Neural cell (in vitro differentiated cells): ENCODE measurements at regions not wholly inside any gene's neighbourhood (a gene's known extent, or its start where the extent isn't known, plus 50 kb on each side); places are given as distances from the start of the nearest gene placed in this dataset.

Experiments
- H2AFZ ChIP-seq: fragments of 200-600, 300-800 bp; sonication (generic), shearing (Covaris generic); 2 replicates; pipeline ENCODE4 v1.6.0; 2014; ENCODE audit warnings: low read depth, mild to moderate bottlenecking, antibody characterized with exemption, low read length, moderate library complexity
- H3F3A ChIP-seq: fragments of 200-600 bp; shearing (Covaris generic); 2 replicates; pipeline ENCODE4 v1.6.1; 2016; ENCODE audit warnings: mild to moderate bottlenecking, moderate library complexity, mixed read lengths, antibody characterized with exemption, low read length; ENCODE audit not compliant: insufficient read depth, poor library complexity, severe bottlenecking
- H3K27ac ChIP-seq: fragments of 200-600, 300-800 bp; sonication (generic), shearing (Covaris generic); 2 replicates; pipeline ENCODE4 v1.5.1; 2014; ENCODE audit warnings: mild to moderate bottlenecking, low read length, moderate library complexity
- H3K27me3 ChIP-seq: fragments of 300-800, 200-600 bp; sonication (generic), shearing (Covaris generic); 2 replicates; pipeline ENCODE4 v1.6.0; 2014; ENCODE audit warnings: mild to moderate bottlenecking, low read depth, low read length, moderate library complexity; ENCODE audit not compliant: insufficient read depth
- H3K36me3 ChIP-seq: fragments of 300-800, 200-600 bp; sonication (generic), shearing (Covaris generic); 2 replicates; pipeline ENCODE4 v1.5.1; 2014; ENCODE audit warnings: mild to moderate bottlenecking, antibody characterized with exemption, low read length, moderate library complexity; ENCODE audit not compliant: insufficient read depth
- H3K4me2 ChIP-seq: fragments of 300-800, 200-600 bp; sonication (generic), shearing (Covaris generic); 2 replicates; pipeline ENCODE4 v1.6.0; 2014; ENCODE audit warnings: mild to moderate bottlenecking, low read length
- H3K4me3 ChIP-seq: fragments of 300-800, 200-600 bp; sonication (generic), shearing (Covaris generic); 2 replicates; pipeline ENCODE4 v1.5.1; 2014; ENCODE audit warnings: mild to moderate bottlenecking, low read length, moderate library complexity
- H3K79me2 ChIP-seq: fragments of 200-600 bp; shearing (Covaris generic); replicated peaks from 2 replicates; pipeline ENCODE4 v1.6.0; 2014; ENCODE audit warnings: mild to moderate bottlenecking, low read length, moderate library complexity; ENCODE audit not compliant: insufficient read depth
- H3K9ac ChIP-seq: fragments of 300-800, 200-600 bp; sonication (generic), shearing (Covaris generic); 2 replicates; pipeline ENCODE4 v1.6.1; 2016; ENCODE audit warnings: mild to moderate bottlenecking, low read length, mixed read lengths
- H3K9me2 ChIP-seq: fragments of 200-600 bp; shearing (Covaris generic); 2 replicates; pipeline ENCODE4 v1.6.1; 2016; ENCODE audit warnings: mild to moderate bottlenecking, low read length, mixed read lengths; ENCODE audit not compliant: insufficient read depth
- H3K9me3 ChIP-seq: fragments of 200-600, 300-800 bp; sonication (generic), shearing (Covaris generic); 2 replicates; pipeline ENCODE4 v1.6.1; 2016; ENCODE audit warnings: mild to moderate bottlenecking, mixed run types, low read length, moderate library complexity, mixed read lengths
- H4K20me1 ChIP-seq: fragments of 200-600 bp; shearing (Covaris generic); 2 replicates; pipeline ENCODE4 v1.6.1; 2016; ENCODE audit warnings: mild to moderate bottlenecking, mixed run types; ENCODE audit not compliant: insufficient read depth
- EP300 ChIP-seq: fragments of 450-650 bp; conservative IDR thresholded peaks from 2 replicates; pipeline ENCODE4 v1.6.1; 2014; ENCODE audit warnings: antibody characterized with exemption, mild to moderate bottlenecking, moderate library complexity; ENCODE audit not compliant: poor library complexity, severe bottlenecking
- EZH2 ChIP-seq: fragments of 200-600, 300-800 bp; shearing (Covaris generic), sonication (generic); IDR thresholded peaks from 2 replicates; pipeline ENCODE4 v1.6.1; 2014; ENCODE audit warnings: antibody characterized with exemption, low read length, borderline replicate concordance, mild to moderate bottlenecking; ENCODE audit not compliant: insufficient read depth, poor library complexity, severe bottlenecking
- MXI1 ChIP-seq: fragments of 450-650 bp; conservative IDR thresholded peaks from 2 replicates; pipeline ENCODE4 v1.6.1; 2014; ENCODE audit warnings: antibody characterized with exemption, mild to moderate bottlenecking; ENCODE audit not compliant: poor library complexity, severe bottlenecking
- POLR2AphosphoS5 ChIP-seq: IDR thresholded peaks from 2 replicates; pipeline ENCODE4 v1.6.1; 2012
- RAD21 ChIP-seq: fragments of 450-650 bp; conservative IDR thresholded peaks from 2 replicates; pipeline ENCODE4 v1.6.1; 2014; ENCODE audit warnings: antibody characterized with exemption, mild to moderate bottlenecking, moderate library complexity
- SMC3 ChIP-seq: fragments of 450-650 bp; conservative IDR thresholded peaks from 2 replicates; pipeline ENCODE4 v1.6.1; 2014; ENCODE audit warnings: antibody characterized with exemption, mild to moderate bottlenecking, moderate library complexity; ENCODE audit not compliant: poor library complexity
- TAF1 ChIP-seq: IDR thresholded peaks from 2 replicates; pipeline ENCODE4 v1.6.1; 2012; ENCODE audit warnings: low read depth
- small RNA-seq, 3 experiments: library from RNA; depleted of rRNA; stranded (forward); fragments of <200 nt; gene quantifications; one replicate each; pipeline ENCODE3, GENCODE V24; 2012
- TF ChIP-seq, protein P1 (sequence below): IDR thresholded peaks from 2 replicates; pipeline ENCODE4 v1.6.1; 2012; ENCODE audit warnings: borderline replicate concordance
- TF ChIP-seq, protein P2 (sequence below): fragments of 450-650 bp; IDR thresholded peaks from 2 replicates; pipeline ENCODE4 v1.5.1; 2014; ENCODE audit warnings: antibody characterized with exemption, mild to moderate bottlenecking, moderate library complexity; ENCODE audit not compliant: poor library complexity, severe bottlenecking

DNA sequence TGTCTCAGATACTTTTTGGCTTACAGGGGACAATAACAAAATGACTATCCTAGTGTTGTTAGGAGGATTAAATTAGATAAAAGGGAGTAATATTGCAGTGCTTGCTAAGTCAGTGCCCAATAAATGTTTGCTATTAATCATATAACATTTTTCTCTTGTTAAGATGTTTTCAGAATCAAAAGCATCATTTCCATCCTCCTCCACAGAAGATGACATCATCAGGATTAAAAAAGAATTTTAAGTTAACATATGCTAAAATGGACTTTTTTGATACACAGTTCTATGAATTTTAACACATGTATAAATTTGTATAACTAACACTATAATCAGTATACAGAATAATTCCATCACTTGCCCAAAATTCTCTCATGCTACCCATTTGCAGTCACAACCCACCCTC lies 492.6 kb downstream of the GRIN2A start:
- Histone ChIP-seq H3K4me2 (no peak overlapping the region), H4K20me1 (no peaks in the 10 kb centered on the region), H3K36me3 (no peaks in the 10 kb centered on the region), H3K9me2 (no peaks in the 10 kb centered on the region), H3K9ac (no peak overlapping the region), H3F3A (no peaks in the 10 kb centered on the region), H3K79me2 (no peaks in the 10 kb centered on the region), H3K27ac (no peak overlapping the region), H3K9me3 (no peaks in the 10 kb centered on the region), H3K27me3 (no peaks in the 10 kb centered on the region), H2AFZ (no peak overlapping the region), H3K4me3 (no peak overlapping the region)
- TF ChIP-seq, protein P1, sequence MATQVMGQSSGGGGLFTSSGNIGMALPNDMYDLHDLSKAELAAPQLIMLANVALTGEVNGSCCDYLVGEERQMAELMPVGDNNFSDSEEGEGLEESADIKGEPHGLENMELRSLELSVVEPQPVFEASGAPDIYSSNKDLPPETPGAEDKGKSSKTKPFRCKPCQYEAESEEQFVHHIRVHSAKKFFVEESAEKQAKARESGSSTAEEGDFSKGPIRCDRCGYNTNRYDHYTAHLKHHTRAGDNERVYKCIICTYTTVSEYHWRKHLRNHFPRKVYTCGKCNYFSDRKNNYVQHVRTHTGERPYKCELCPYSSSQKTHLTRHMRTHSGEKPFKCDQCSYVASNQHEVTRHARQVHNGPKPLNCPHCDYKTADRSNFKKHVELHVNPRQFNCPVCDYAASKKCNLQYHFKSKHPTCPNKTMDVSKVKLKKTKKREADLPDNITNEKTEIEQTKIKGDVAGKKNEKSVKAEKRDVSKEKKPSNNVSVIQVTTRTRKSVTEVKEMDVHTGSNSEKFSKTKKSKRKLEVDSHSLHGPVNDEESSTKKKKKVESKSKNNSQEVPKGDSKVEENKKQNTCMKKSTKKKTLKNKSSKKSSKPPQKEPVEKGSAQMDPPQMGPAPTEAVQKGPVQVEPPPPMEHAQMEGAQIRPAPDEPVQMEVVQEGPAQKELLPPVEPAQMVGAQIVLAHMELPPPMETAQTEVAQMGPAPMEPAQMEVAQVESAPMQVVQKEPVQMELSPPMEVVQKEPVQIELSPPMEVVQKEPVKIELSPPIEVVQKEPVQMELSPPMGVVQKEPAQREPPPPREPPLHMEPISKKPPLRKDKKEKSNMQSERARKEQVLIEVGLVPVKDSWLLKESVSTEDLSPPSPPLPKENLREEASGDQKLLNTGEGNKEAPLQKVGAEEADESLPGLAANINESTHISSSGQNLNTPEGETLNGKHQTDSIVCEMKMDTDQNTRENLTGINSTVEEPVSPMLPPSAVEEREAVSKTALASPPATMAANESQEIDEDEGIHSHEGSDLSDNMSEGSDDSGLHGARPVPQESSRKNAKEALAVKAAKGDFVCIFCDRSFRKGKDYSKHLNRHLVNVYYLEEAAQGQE, result no peak
- no peak for TF ChIP-seq SMC3
- no peak for TF ChIP-seq POLR2AphosphoS5

DNA sequence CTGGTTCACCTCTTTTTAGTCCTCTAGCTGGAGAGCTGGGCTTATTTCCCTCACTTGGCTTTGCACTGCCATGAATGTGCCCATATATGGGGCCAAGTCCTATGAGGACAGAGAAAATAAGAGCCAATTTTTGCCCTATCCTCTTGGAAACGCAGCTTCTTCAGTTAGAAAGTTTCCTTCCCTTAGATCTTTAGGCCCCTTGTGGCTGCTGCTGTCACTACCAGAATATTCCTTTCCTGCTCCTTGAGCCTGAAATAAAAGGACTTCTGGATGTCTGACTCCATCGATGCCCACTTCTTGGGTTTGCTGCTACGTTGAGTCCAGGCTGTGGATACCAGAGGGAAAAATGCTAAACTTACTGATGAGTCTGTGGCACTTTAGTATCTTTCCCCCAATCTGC lies 487.1 kb downstream of the GRIN2A start:
- no peak overlapping the region for H2AFZ ChIP-seq
- no peaks in the 10 kb centered on the region for H3K36me3 ChIP-seq
- H4K20me1 ChIP-seq, result no peaks in the 10 kb centered on the region
- no peak overlapping the region for H3K27ac ChIP-seq
- no peaks in the 10 kb centered on the region for H3K27me3 ChIP-seq
- H3K4me2 ChIP-seq, result no peak overlapping the region
- TF ChIP-seq EZH2 (no peak), TAF1 (no peak), RAD21 (no peak), EP300 (no peak), SMC3 (no peak), MXI1 (no peak), POLR2AphosphoS5 (no peak)
- TF ChIP-seq, protein P1, result no peak
- TF ChIP-seq, protein P2, sequence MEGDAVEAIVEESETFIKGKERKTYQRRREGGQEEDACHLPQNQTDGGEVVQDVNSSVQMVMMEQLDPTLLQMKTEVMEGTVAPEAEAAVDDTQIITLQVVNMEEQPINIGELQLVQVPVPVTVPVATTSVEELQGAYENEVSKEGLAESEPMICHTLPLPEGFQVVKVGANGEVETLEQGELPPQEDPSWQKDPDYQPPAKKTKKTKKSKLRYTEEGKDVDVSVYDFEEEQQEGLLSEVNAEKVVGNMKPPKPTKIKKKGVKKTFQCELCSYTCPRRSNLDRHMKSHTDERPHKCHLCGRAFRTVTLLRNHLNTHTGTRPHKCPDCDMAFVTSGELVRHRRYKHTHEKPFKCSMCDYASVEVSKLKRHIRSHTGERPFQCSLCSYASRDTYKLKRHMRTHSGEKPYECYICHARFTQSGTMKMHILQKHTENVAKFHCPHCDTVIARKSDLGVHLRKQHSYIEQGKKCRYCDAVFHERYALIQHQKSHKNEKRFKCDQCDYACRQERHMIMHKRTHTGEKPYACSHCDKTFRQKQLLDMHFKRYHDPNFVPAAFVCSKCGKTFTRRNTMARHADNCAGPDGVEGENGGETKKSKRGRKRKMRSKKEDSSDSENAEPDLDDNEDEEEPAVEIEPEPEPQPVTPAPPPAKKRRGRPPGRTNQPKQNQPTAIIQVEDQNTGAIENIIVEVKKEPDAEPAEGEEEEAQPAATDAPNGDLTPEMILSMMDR, result no peak
- H3K9me2 ChIP-seq, result no peaks in the 10 kb centered on the region
- no peaks in the 10 kb centered on the region for H3K79me2 ChIP-seq
- H3F3A ChIP-seq, result no peaks in the 10 kb centered on the region
- no peak overlapping the region for H3K4me3 ChIP-seq
- H3K9me3 ChIP-seq, result no peaks in the 10 kb centered on the region
- H3K9ac ChIP-seq, result no peak overlapping the region

Small RNAs in the stretch of these regions (small RNA-seq; reads per million reads assigned to genes)
- gene RNA5SP403, result 0 reads per million in 3 experiments
- gene RNA5SP404, result 0 reads per million in 3 experiments
